ENCODE measurements at regions not wholly inside any gene's neighbourhood (a gene's known extent, or its start where the extent isn't known, plus 50 kb on each side); places are given as distances from the start of the nearest gene placed in this dataset.
A peak's percentile ranks its signal among the peaks of the same experiment; 100 is the strongest.

DNA sequence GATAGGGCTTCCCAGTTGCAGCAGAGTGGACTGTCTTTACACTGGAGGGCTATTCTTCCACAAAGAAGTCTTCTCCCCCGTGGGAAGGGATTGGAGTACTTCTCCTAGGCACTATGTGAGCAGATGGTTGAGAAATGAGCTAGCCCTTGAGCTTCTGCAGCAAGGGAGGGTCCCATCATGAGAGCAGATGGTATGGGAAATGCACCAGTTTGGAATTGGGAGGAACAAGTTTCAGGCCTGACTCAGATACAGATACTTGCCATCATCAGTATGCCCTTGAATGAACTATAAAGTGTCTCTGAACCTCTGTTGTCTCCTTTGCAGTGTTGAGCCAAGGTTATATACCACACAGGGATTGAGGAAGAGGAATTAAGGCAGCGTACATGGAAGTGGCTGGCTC, 757.4 kb downstream of the RNF144A start:
- WGBS: 95% methylated on average over 2 of the region's 2 CpGs
- Histone ChIP-seq H3K4me3 (ENCODE audit: low read length in 2 of 2) (no peak overlapping the region), H3K27me3 (ENCODE audit: control insufficient read depth in 2 of 2, insufficient read depth in 1 of 2, low read length in 1 of 2) (no peaks in the 10 kb centered on the region), H3K9me3 (ENCODE audit: control insufficient read depth in 2 of 2, insufficient read depth in 1 of 2, low read length in 1 of 2) (no peaks in the 10 kb centered on the region), H3K36me3 (ENCODE audit: control insufficient read depth in 2 of 2, insufficient read depth in 2 of 2, low read length in 1 of 2) (no peaks in the 10 kb centered on the region), H3K4me1 (ENCODE audit: control insufficient read depth in 2 of 2, insufficient read depth in 2 of 2, low read length in 2 of 2) (peaks cover 0 to 17% of the 10 kb centered on the region in 2 donors), H3K27ac (ENCODE audit: low read depth in 1 of 2, low read length in 1 of 2) (no peak overlapping the region)
- no peak for DNase-seq (ENCODE audit: low read depth in 6 of 9, low spot score in 9 of 9)

DNA sequence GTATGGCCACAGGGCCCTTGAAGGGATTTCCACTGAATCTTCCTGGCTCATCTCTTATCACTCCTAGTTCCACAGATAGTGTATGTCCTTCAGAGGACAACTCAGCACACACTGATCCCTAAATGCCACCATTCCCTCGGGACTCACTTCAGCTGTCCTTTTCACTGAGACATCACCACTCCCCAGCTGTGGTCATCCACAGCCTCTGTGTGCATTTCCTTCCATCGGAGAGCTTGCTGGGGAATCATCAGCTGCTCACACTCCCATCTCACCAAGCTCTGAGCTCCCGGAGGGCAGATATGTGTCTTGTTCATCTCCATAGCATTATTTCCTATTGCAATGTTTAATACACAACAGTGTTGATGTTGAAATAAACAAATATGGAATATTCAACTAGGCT, 759.5 kb downstream of the RNF144A start:
- 98% methylated on average over 3 of the region's 3 CpGs for WGBS

DNA sequence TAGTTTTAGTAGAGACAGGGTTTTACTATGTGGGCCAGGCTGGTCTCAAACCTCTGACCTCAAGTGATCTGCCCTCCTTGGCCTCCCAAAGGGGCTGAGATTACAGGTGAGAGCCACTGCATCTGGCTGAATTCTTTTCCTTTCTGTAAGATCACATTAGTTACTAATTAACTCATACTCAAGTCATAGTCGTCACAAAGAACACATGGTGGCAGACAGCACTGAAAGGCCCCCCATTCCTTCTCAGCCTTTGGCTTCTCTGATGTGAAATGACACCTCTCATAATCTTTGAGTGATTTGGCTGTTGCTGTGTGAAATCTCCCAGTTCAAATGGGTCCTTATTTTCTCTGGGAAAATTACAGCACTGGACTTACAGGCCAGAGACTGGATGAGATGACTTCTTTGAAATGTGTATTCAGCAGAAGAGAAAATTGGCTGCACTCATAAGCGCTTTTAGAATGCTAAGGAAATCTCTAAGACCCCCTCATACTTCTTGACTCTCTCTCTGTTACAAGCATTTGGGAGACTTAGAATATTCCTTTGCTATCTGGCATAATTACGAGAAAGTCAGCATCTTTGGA, 764.8 kb downstream of the RNF144A start:
- no peak for DNase-seq (ENCODE audit: low read depth in 6 of 9, low spot score in 9 of 9)
- H3K4me3 ChIP-seq (ENCODE audit: low read length in 2 of 2): no peak overlapping the region
- WGBS: 97% methylated on average over 3 of the region's 3 CpGs
- no peak overlapping the region for H3K27ac ChIP-seq (ENCODE audit: low read depth in 1 of 2, low read length in 1 of 2)
- no peaks in the 10 kb centered on the region for H3K27me3 ChIP-seq (ENCODE audit: control insufficient read depth in 2 of 2, insufficient read depth in 1 of 2, low read length in 1 of 2)
- H3K4me1 ChIP-seq (ENCODE audit: control insufficient read depth in 2 of 2, insufficient read depth in 2 of 2, low read length in 2 of 2): no peaks in the 10 kb centered on the region
- H3K36me3 ChIP-seq (ENCODE audit: control insufficient read depth in 2 of 2, insufficient read depth in 2 of 2, low read length in 1 of 2): no peaks in the 10 kb centered on the region
- H3K9me3 ChIP-seq (ENCODE audit: control insufficient read depth in 2 of 2, insufficient read depth in 1 of 2, low read length in 1 of 2): no peaks in the 10 kb centered on the region

More for the DNA sequence above, 759.5 kb downstream of the RNF144A start:
- no peaks in the 10 kb centered on the region for H3K27me3 ChIP-seq (ENCODE audit: control insufficient read depth in 2 of 2, insufficient read depth in 1 of 2, low read length in 1 of 2)
- H3K36me3 ChIP-seq (ENCODE audit: control insufficient read depth in 2 of 2, insufficient read depth in 2 of 2, low read length in 1 of 2): no peaks in the 10 kb centered on the region
- H3K27ac ChIP-seq (ENCODE audit: low read depth in 1 of 2, low read length in 1 of 2): no peak overlapping the region
- no peak for DNase-seq (ENCODE audit: low read depth in 6 of 9, low spot score in 9 of 9)
- no peaks in the 10 kb centered on the region for H3K9me3 ChIP-seq (ENCODE audit: control insufficient read depth in 2 of 2, insufficient read depth in 1 of 2, low read length in 1 of 2)
- peaks cover 0 to 11% of the 10 kb centered on the region in 2 donors for H3K4me1 ChIP-seq (ENCODE audit: control insufficient read depth in 2 of 2, insufficient read depth in 2 of 2, low read length in 2 of 2)
- H3K4me3 ChIP-seq (ENCODE audit: low read length in 2 of 2): no peak overlapping the region

DNA sequence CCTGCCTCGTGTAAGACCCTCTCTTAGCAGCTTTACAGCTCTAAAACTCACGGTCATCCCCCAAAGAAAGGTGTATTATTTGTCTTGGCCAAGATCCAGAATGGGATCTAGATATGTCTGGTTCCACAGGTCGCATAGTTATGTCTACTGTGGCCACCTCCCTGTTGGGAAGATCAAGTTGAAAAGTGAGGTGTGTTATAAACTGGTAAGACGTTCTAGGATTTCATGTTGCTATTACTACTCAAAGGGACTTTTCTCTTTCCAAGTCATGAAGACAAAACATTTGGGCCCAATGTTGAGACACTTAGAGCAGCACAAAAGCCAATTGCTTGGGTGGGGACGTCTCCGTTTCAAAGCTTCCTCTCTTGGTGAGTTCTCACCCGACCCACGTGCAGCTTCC, 766.0 kb downstream of the RNF144A start:
- no peaks in the 10 kb centered on the region for H3K36me3 ChIP-seq (ENCODE audit: control insufficient read depth in 2 of 2, insufficient read depth in 2 of 2, low read length in 1 of 2)
- H3K4me3 ChIP-seq (ENCODE audit: low read length in 2 of 2): no peak overlapping the region
- DNase-seq (ENCODE audit: low read depth in 6 of 9, low spot score in 9 of 9): no peak
- H3K27me3 ChIP-seq (ENCODE audit: control insufficient read depth in 2 of 2, insufficient read depth in 1 of 2, low read length in 1 of 2): no peaks in the 10 kb centered on the region
- H3K4me1 ChIP-seq (ENCODE audit: control insufficient read depth in 2 of 2, insufficient read depth in 2 of 2, low read length in 2 of 2): no peaks in the 10 kb centered on the region
- no peaks in the 10 kb centered on the region for H3K9me3 ChIP-seq (ENCODE audit: control insufficient read depth in 2 of 2, insufficient read depth in 1 of 2, low read length in 1 of 2)
- H3K27ac ChIP-seq (ENCODE audit: low read depth in 1 of 2, low read length in 1 of 2): no peak overlapping the region
- 85% methylated on average over 8 of the region's 8 CpGs for WGBS

DNA sequence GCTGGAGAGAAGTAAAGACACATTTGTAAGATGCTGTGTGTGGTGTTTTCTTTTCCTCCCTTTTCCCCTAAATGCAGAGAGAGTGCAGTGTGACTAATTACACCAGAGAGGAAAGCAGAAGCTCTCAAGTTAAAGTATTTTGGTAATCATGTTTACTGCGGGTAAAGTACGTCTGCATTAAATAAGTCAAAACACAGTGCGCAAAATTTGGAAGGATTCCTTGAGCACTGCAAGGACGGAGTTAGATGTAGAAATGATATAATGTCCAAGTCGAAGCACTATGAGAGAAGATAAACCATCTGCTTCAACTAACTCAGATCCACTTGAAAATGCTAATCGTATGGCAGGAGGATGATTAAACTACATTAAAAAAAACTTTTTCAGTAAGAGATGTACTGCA, 766.5 kb downstream of the RNF144A start:
- no peaks in the 10 kb centered on the region for H3K27me3 ChIP-seq (ENCODE audit: control insufficient read depth in 2 of 2, insufficient read depth in 1 of 2, low read length in 1 of 2)
- no peak overlapping the region for H3K27ac ChIP-seq (ENCODE audit: low read depth in 1 of 2, low read length in 1 of 2)
- H3K4me1 ChIP-seq (ENCODE audit: control insufficient read depth in 2 of 2, insufficient read depth in 2 of 2, low read length in 2 of 2): no peaks in the 10 kb centered on the region
- H3K9me3 ChIP-seq (ENCODE audit: control insufficient read depth in 2 of 2, insufficient read depth in 1 of 2, low read length in 1 of 2): no peaks in the 10 kb centered on the region
- no peaks in the 10 kb centered on the region for H3K36me3 ChIP-seq (ENCODE audit: control insufficient read depth in 2 of 2, insufficient read depth in 2 of 2, low read length in 1 of 2)
- no peak overlapping the region for H3K4me3 ChIP-seq (ENCODE audit: low read length in 2 of 2)
- WGBS: 98% methylated on average over 6 of the region's 6 CpGs
- no peak for DNase-seq (ENCODE audit: low read depth in 6 of 9, low spot score in 9 of 9)

DNA sequence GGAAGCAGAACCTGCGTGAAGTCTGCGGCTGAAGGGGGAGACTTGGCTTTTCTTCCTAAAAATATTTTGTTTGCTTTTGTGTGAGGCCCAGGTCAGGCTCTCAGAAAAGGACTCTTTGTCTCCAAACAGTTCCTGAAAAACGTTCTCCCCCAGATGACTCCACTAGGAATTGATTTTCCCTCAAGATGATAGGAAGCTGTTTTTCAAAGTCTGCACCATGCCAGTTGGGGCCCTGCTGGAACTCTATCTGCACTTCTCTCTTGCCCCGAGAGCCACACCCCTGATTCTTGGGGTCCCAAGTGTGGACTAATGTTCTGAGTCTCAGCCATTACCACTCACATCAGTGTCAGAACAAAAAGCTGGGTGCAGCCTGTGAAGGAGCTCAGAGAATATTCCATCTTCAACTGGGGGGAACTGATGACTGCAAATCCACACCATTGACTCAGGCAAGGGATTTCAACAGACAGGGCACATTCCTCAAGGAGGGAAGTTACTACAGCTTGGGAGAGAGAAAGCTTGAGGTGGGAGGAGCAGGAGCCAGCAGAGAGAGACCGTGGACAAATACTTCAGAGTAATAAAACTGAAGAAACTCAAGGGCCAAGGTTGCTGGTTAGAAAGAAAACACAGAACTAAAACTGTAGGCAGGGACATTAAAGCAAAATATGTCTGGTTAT, 768.3 kb downstream of the RNF144A start:
- 96% methylated on average over 5 of the region's 5 CpGs for WGBS

DNA sequence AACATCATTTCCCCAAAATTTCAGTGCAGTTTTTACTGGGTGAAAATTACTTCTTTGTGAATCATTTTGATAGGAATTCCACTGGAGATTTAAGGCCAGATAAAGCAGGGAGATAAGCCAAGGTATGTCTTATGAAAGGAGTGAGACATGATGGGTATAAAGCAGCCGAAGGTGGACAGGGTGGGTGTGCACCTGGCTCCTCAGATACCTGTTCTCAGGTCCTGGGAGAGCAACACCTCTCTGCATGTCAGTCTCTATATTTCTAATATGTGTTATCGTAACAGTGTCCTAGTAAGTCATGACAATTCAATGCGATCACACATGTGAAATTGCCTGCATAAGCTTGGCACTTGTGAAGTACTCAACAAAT, 768.8 kb downstream of the RNF144A start:
- Histone ChIP-seq H3K4me1 (ENCODE audit: control insufficient read depth in 2 of 2, insufficient read depth in 2 of 2, low read length in 2 of 2) (no peaks in the 10 kb centered on the region), H3K27me3 (ENCODE audit: control insufficient read depth in 2 of 2, insufficient read depth in 1 of 2, low read length in 1 of 2) (no peaks in the 10 kb centered on the region), H3K27ac (ENCODE audit: low read depth in 1 of 2, low read length in 1 of 2) (no peak overlapping the region), H3K36me3 (ENCODE audit: control insufficient read depth in 2 of 2, insufficient read depth in 2 of 2, low read length in 1 of 2) (no peaks in the 10 kb centered on the region), H3K4me3 (ENCODE audit: low read length in 2 of 2) (no peak overlapping the region), H3K9me3 (ENCODE audit: control insufficient read depth in 2 of 2, insufficient read depth in 1 of 2, low read length in 1 of 2) (no peaks in the 10 kb centered on the region)
- no peak for DNase-seq (ENCODE audit: low read depth in 6 of 9, low spot score in 9 of 9)
- WGBS: 99% methylated on average over 3 of the region's 3 CpGs

More for the DNA sequence above, 768.3 kb downstream of the RNF144A start:
- Histone ChIP-seq H3K27ac (ENCODE audit: low read depth in 1 of 2, low read length in 1 of 2) (no peak overlapping the region), H3K27me3 (ENCODE audit: control insufficient read depth in 2 of 2, insufficient read depth in 1 of 2, low read length in 1 of 2) (no peaks in the 10 kb centered on the region), H3K4me3 (ENCODE audit: low read length in 2 of 2) (no peak overlapping the region), H3K9me3 (ENCODE audit: control insufficient read depth in 2 of 2, insufficient read depth in 1 of 2, low read length in 1 of 2) (no peaks in the 10 kb centered on the region), H3K4me1 (ENCODE audit: control insufficient read depth in 2 of 2, insufficient read depth in 2 of 2, low read length in 2 of 2) (no peaks in the 10 kb centered on the region), H3K36me3 (ENCODE audit: control insufficient read depth in 2 of 2, insufficient read depth in 2 of 2, low read length in 1 of 2) (no peaks in the 10 kb centered on the region)
- DNase-seq (ENCODE audit: low read depth in 6 of 9, low spot score in 9 of 9): no peak

DNA sequence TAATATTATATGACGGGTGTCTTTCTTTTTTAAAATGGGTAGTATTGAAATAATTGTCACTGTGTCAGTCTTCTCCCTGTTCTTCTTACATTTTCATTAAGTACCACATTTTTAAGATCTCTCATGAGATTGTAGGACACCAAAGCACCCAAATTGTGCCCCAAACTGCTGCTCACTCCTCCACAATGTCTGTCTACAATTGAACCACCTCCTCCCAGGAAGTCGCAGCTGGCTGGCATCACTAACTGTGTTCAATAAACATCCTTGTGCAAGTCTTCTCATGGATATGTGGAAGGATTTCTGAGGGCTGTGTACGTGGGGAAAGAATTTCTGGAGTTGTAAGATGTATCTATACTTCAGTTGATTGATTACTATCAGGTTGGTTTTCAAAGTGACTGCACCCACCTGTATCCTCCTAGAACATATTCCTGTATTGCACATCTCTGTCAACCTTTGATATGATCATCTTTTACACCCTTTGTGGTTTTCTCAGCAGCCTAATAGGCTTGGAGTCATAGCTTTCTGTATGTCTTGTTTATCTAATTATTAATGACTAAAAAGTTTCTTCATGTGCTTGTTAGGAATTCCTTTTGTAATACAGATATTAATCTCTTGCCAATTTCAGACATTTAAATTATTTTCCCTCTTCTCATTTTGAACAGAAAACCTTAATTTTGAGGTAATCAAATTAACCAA, 774.9 kb downstream of the RNF144A start:
- Histone ChIP-seq H3K36me3 (ENCODE audit: control insufficient read depth in 2 of 2, insufficient read depth in 2 of 2, low read length in 1 of 2) (no peaks in the 10 kb centered on the region), H3K4me3 (ENCODE audit: low read length in 2 of 2) (no peak overlapping the region), H3K27me3 (ENCODE audit: control insufficient read depth in 2 of 2, insufficient read depth in 1 of 2, low read length in 1 of 2) (no peaks in the 10 kb centered on the region), H3K27ac (ENCODE audit: low read depth in 1 of 2, low read length in 1 of 2) (no peak overlapping the region), H3K4me1 (ENCODE audit: control insufficient read depth in 2 of 2, insufficient read depth in 2 of 2, low read length in 2 of 2) (peaks cover 0 to 7% of the 10 kb centered on the region in 2 donors), H3K9me3 (ENCODE audit: control insufficient read depth in 2 of 2, insufficient read depth in 1 of 2, low read length in 1 of 2) (no peaks in the 10 kb centered on the region)
- DNase-seq (ENCODE audit: low read depth in 6 of 9, low spot score in 9 of 9): peak in 2 of 9 donors; percentile 8 to 24
- 84% methylated on average over 3 of the region's 3 CpGs for whole genome bisulfite sequencing

DNA sequence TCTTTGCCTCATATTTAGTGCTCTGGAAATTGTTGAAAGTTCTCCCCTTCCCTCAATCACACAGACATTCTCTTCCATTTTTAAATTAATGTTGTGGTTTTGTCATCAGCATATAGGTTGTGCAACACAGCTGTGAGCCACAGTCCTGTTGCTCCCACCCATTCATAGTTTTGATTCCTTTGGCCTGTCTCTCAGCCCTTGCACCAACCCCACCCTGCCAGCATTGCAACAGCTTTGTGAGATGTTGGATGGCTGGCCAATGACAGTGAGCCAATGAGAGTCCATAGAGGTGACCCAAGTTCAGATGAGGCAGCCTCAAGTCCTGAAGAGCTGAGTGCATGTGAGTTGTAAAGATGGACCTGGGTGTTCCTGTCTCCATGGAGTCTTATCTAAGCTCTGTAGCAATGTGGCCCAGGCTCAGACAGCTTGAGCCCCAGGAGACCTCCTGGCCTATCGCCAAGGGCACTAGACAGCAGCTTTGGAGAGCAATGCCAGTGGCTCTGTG, 775.5 kb downstream of the RNF144A start:
- Histone ChIP-seq H3K4me3 (ENCODE audit: low read length in 2 of 2) (no peak overlapping the region), H3K36me3 (ENCODE audit: control insufficient read depth in 2 of 2, insufficient read depth in 2 of 2, low read length in 1 of 2) (no peaks in the 10 kb centered on the region), H3K9me3 (ENCODE audit: control insufficient read depth in 2 of 2, insufficient read depth in 1 of 2, low read length in 1 of 2) (no peaks in the 10 kb centered on the region), H3K27me3 (ENCODE audit: control insufficient read depth in 2 of 2, insufficient read depth in 1 of 2, low read length in 1 of 2) (no peaks in the 10 kb centered on the region), H3K4me1 (ENCODE audit: control insufficient read depth in 2 of 2, insufficient read depth in 2 of 2, low read length in 2 of 2) (peaks cover 0 to 7% of the 10 kb centered on the region in 2 donors), H3K27ac (ENCODE audit: low read depth in 1 of 2, low read length in 1 of 2) (no peak overlapping the region)
- 98% methylated on average over 1 of the region's 1 CpG for WGBS
- DNase-seq (ENCODE audit: low read depth in 6 of 9, low spot score in 9 of 9): no peak
